Esophagus muscularis mucosa (tissue), 3 donors: ENCODE measurements at regions not wholly inside any gene's neighbourhood (a gene's known extent, or its start where the extent isn't known, plus 50 kb on each side); places are given as distances from the start of the nearest gene placed in this dataset.

Experiments
- CTCF ChIP-seq, 3 experiments: fragments of 200-600 bp in 2 of 3; fragments of 450-650 bp in 1 of 3; sonication (generic) in 2 of 3; IDR thresholded peaks; one replicate each; pipeline ENCODE4 v1.5.1; 2017 to 2019; ENCODE audit warnings: antibody characterized with exemption in 3 of 3, mild to moderate bottlenecking in 2 of 3, moderate library complexity in 1 of 3
- POLR2A ChIP-seq: fragments of 450-650 bp; IDR thresholded peaks from one replicate; pipeline ENCODE4 v1.6.1; 2017; ENCODE audit warnings: antibody characterized with exemption, moderate library complexity, mild to moderate bottlenecking, low read depth

DNA sequence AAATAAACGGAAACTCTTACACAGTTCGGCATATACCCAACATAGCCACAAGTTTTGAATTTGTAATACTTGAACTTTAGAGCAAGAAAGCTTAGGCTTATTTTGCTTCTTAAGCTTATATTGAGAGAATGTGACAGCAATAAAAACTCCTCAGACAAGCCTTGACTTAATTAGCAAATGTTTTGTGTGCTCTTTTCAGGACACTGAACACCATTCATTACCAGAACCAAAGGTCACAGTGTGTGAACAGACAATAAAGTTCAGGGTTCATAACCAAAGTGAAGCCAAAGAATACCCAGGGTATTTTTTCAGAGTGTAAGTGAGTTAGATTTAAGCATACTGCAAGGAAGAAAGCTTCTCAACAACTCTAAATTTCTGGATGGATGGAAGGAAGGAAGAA lies 605.8 kb downstream of the METTL4 start:
- TF ChIP-seq CTCF (IDR thresholded peaks at IDR 0.05) (no peak), POLR2A (no peak)
